Mesenchymal stem cell (in vitro differentiated cells and primary cell): ENCODE measurements at regions not wholly inside any gene's neighbourhood (a gene's known extent, or its start where the extent isn't known, plus 50 kb on each side); places are given as distances from the start of the nearest gene placed in this dataset.

Experiments
- DNase-seq: peaks from one replicate; pipeline ENCODE4 v3.0.0-alpha.2; 2013
- H2AFZ ChIP-seq: one replicate; pipeline ENCODE4 v1.6.1; 2013; ENCODE audit warnings: low read depth, mild to moderate bottlenecking, control low read depth, inconsistent platforms, low read length, moderate library complexity
- H2AK5ac ChIP-seq: 2 replicates; pipeline ENCODE4 v1.6.1; 2013; ENCODE audit warnings: low read length, moderate library complexity, mild to moderate bottlenecking, inconsistent platforms; ENCODE audit not compliant: severe bottlenecking
- H2BK120ac ChIP-seq: one replicate; pipeline ENCODE4 v1.6.1; 2013; ENCODE audit warnings: low read depth, mild to moderate bottlenecking, inconsistent platforms, low read length, moderate library complexity
- H2BK12ac ChIP-seq, 2 experiments: one replicate each; pipeline ENCODE4 v1.6.1; 2013; ENCODE audit warnings: inconsistent platforms in 2 of 2, low read length in 2 of 2, mild to moderate bottlenecking in 2 of 2, moderate library complexity in 2 of 2, control low read depth in 1 of 2
- H2BK15ac ChIP-seq: one replicate; pipeline ENCODE4 v1.6.1; 2013; ENCODE audit warnings: mild to moderate bottlenecking, low read depth, inconsistent platforms; ENCODE audit not compliant: poor library complexity, severe bottlenecking
- H2BK5ac ChIP-seq: 2 replicates; pipeline ENCODE4 v1.6.1; 2013; ENCODE audit warnings: low read depth, mild to moderate bottlenecking, low read length, control low read depth, inconsistent platforms; ENCODE audit not compliant: poor library complexity, severe bottlenecking
- H3K14ac ChIP-seq, 2 experiments: one replicate each; pipeline ENCODE4 v1.6.1; 2013; ENCODE audit warnings: inconsistent platforms in 2 of 2, low read length in 2 of 2, control low read depth in 1 of 2, mild to moderate bottlenecking in 1 of 2, moderate library complexity in 1 of 2
- H3K18ac ChIP-seq, 2 experiments: one replicate each; pipeline ENCODE4 v1.6.1; 2013; ENCODE audit warnings: inconsistent platforms in 2 of 2, low read length in 2 of 2, control low read depth in 1 of 2, low read depth in 1 of 2, mild to moderate bottlenecking in 1 of 2
- H3K23ac ChIP-seq, 2 experiments: one replicate each; pipeline ENCODE4 v1.6.1; 2013; ENCODE audit warnings: inconsistent platforms in 2 of 2, low read length in 2 of 2, mild to moderate bottlenecking in 2 of 2, moderate library complexity in 2 of 2, control low read depth in 1 of 2
- H3K27ac ChIP-seq: 2 replicates; pipeline ENCODE4 v1.5.1; 2013; ENCODE audit warnings: mild to moderate bottlenecking, moderate library complexity, low read length, control low read depth, inconsistent platforms; ENCODE audit not compliant: poor library complexity, severe bottlenecking
- H3K27me3 ChIP-seq, 2 experiments: 2 replicates each; pipeline versions ENCODE4 v1.6.1 to v1.7.0; 2013; ENCODE audit warnings: low read length in 2 of 2, mild to moderate bottlenecking in 2 of 2, moderate library complexity in 2 of 2, control low read depth in 1 of 2, inconsistent platforms in 1 of 2; ENCODE audit not compliant: control insufficient read depth in 1 of 2, insufficient read depth in 1 of 2
- H3K36me3 ChIP-seq, 2 experiments: 2 replicates each; pipeline versions ENCODE4 v1.6.1 to v1.7.0; 2013; ENCODE audit warnings: low read length in 2 of 2, control low read depth in 1 of 2, inconsistent platforms in 1 of 2, low read depth in 1 of 2, mild to moderate bottlenecking in 1 of 2; ENCODE audit not compliant: insufficient read depth in 2 of 2, control insufficient read depth in 1 of 2
- H3K4ac ChIP-seq, 2 experiments: one replicate each; pipeline ENCODE4 v1.6.1; 2013; ENCODE audit warnings: inconsistent platforms in 2 of 2, low read length in 2 of 2, mild to moderate bottlenecking in 2 of 2, moderate library complexity in 2 of 2, control low read depth in 1 of 2, low read depth in 1 of 2
- H3K4me1 ChIP-seq: 2 replicates; pipeline ENCODE4 v1.6.1; 2013; ENCODE audit warnings: low read depth, low read length, control low read depth; ENCODE audit not compliant: control insufficient read depth, insufficient read depth
- H3K4me2 ChIP-seq: 2 replicates; pipeline ENCODE4 v1.6.1; 2013; ENCODE audit warnings: low read length, mild to moderate bottlenecking, inconsistent platforms; ENCODE audit not compliant: poor library complexity, severe bottlenecking
- H3K4me3 ChIP-seq, 2 experiments: 2 replicates each; pipeline versions ENCODE4 v1.5.1 to v1.7.0; 2013; ENCODE audit warnings: low read length in 2 of 2, mild to moderate bottlenecking in 2 of 2, control low read depth in 1 of 2, low read depth in 1 of 2; ENCODE audit not compliant: insufficient read depth in 1 of 2
- H3K79me1 ChIP-seq: replicated peaks from 2 replicates; pipeline ENCODE4 v1.6.1; 2013; ENCODE audit warnings: mild to moderate bottlenecking, control low read depth, low read length, inconsistent platforms; ENCODE audit not compliant: poor library complexity, severe bottlenecking
- H3K9ac ChIP-seq: 2 replicates; pipeline ENCODE4 v1.7.0; 2013; ENCODE audit warnings: mild to moderate bottlenecking, low read length, moderate library complexity
- H3K9me3 ChIP-seq: 2 replicates; pipeline ENCODE4 v1.7.0; 2013; ENCODE audit warnings: mild to moderate bottlenecking, low read length; ENCODE audit not compliant: control insufficient read depth
- H4K8ac ChIP-seq: one replicate; pipeline ENCODE4 v1.6.1; 2013; ENCODE audit warnings: inconsistent platforms, mild to moderate bottlenecking, low read length, moderate library complexity
- H4K91ac ChIP-seq: one replicate; pipeline ENCODE4 v1.6.1; 2013; ENCODE audit warnings: mild to moderate bottlenecking, low read length, inconsistent platforms
- WGBS: methylation state at CpG from one replicate; pipeline ENCODE4 v1.1.7; 2013; ENCODE audit warnings: mixed read lengths; 5-methylcytosine and 5-hydroxymethylcytosine counted together

GRCh38 chr2:47269316-47270232 is 93.3 kb upstream of the CALM2 start:
- Histone ChIP-seq H2BK120ac (peak overlapping the region; percentile 85), H2BK15ac (no peak overlapping the region), H3K27ac (peak overlapping the region; percentile 34), H3K4ac (peak overlapping the region; percentile 66 to 88), H3K9ac (peak overlapping the region; percentile 84), H4K8ac (peak overlapping the region; percentile 85), H3K14ac (no peak overlapping the region), H3K18ac (peak overlapping the region; percentile 74 to 90), H3K79me1 (peaks cover 7% of the 10 kb centered on the region), H3K23ac (peak overlapping the region in 1 of 2 experiments; percentile 19), H2BK12ac (peak overlapping the region; percentile 78 to 92), H2AFZ (no peak overlapping the region), H3K4me3 (no peak overlapping the region), H3K4me2 (no peak overlapping the region), H3K9me3 (no peaks in the 10 kb centered on the region), H2AK5ac (peak overlapping the region; percentile 81), H2BK5ac (peak overlapping the region; percentile 12), H3K36me3 (no peaks in the 10 kb centered on the region), H4K91ac (peak overlapping the region; percentile 87), H3K4me1 (peaks cover 26% of the 10 kb centered on the region), H3K27me3 (no peaks in the 10 kb centered on the region)
- DNase-seq: peak; percentile 99
- WGBS: 3% methylated on average over 4 of the region's 5 CpGs

DNA sequence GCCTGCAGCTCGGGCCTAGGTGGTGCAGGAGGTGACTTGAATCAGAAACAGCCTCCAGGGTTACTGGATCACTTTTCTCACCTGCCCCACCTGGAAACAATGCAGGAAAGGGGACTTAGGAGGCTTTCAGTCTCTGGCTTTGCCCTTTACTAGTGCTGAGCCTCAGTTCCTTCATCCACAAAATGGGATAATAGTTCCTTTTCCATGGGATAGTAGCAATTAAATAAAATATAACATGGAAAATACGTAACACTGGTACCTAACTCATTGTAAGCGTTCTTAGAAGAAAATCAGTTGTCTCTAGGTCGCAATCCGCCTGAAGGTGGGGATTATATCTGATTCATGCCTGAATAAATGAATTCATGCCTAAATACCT is 91.4 kb upstream of the CALM2 start:
- Histone ChIP-seq H2BK5ac (no peak overlapping the region), H2AK5ac (no peak overlapping the region), H3K4me1 (peaks cover 22% of the 10 kb centered on the region), H2BK120ac (no peak overlapping the region), H3K27me3 (no peaks in the 10 kb centered on the region), H2AFZ (no peak overlapping the region), H3K9me3 (no peaks in the 10 kb centered on the region), H3K79me1 (peaks cover 7% of the 10 kb centered on the region), H3K4me2 (no peak overlapping the region), H3K9ac (no peak overlapping the region), H3K4me3 (no peak overlapping the region), H2BK12ac (peak overlapping the region in 1 of 2 experiments; percentile 25), H4K91ac (no peak overlapping the region), H3K4ac (no peak overlapping the region), H3K23ac (no peak overlapping the region), H3K27ac (no peak overlapping the region), H2BK15ac (no peak overlapping the region), H3K18ac (no peak overlapping the region), H4K8ac (no peak overlapping the region), H3K36me3 (no peaks in the 10 kb centered on the region), H3K14ac (no peak overlapping the region)
- 100% methylated on average over 5 of the region's 5 CpGs for WGBS
- no peak for DNase-seq

DNA sequence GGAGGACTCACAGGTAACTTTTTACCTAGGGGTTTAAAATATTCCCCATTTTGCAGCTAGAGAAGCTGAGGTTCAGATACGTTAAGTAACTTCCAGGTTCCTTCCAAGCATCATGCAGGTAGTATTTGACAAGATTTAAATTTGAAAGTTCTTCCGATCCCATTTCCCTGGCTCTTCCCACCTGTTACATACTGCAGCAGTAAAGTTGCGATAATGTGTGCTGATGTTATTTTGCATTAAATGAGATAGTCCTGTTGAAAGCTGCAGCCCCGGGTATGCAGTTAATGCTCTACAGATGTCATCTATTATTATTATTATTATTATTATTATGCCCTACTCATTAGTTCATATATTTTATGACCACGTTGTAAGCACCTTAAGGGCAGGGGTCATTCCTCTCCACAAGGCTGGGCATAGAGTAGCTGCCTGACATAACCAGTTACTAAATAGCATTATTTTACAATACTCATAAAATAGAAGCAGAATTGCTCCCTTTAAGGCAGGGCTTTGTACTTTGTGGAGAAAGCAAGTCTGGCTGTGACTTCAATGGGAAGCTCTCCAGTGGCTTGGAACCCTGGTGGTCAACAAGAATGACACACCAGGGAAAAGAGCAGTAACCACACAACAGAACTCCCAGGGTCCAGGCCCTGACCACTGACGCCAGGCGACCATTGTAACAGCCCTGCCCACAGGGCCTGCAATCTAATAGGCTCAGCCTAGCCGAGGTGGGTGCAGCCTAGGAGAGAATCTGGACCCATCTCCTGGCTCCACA is 90.8 kb upstream of the CALM2 start:
- Histone ChIP-seq H2AK5ac (no peak overlapping the region), H3K23ac (no peak overlapping the region), H3K9ac (no peak overlapping the region), H2BK120ac (no peak overlapping the region), H3K36me3 (no peaks in the 10 kb centered on the region), H4K91ac (no peak overlapping the region), H3K14ac (no peak overlapping the region), H3K27ac (no peak overlapping the region), H3K4me3 (no peak overlapping the region), H3K18ac (no peak overlapping the region), H2BK5ac (no peak overlapping the region), H3K9me3 (no peaks in the 10 kb centered on the region), H3K27me3 (no peaks in the 10 kb centered on the region), H3K4me2 (no peak overlapping the region), H3K79me1 (peaks cover 4% of the 10 kb centered on the region), H2BK12ac (peak overlapping the region in 1 of 2 experiments; percentile 25), H2AFZ (no peak overlapping the region), H4K8ac (no peak overlapping the region), H2BK15ac (no peak overlapping the region), H3K4me1 (peaks cover 18% of the 10 kb centered on the region), H3K4ac (no peak overlapping the region)
- no peak for DNase-seq
- 71% methylated on average over 4 of the region's 8 CpGs for WGBS

- 54% methylated on average over 4 of the region's 5 CpGs for WGBS
- Histone ChIP-seq H2AK5ac (no peak overlapping the region), H3K4me1 (peaks cover 15% of the 10 kb centered on the region), H3K36me3 (no peaks in the 10 kb centered on the region), H4K91ac (no peak overlapping the region), H3K9me3 (no peaks in the 10 kb centered on the region), H3K18ac (peak overlapping the region in 1 of 2 experiments; percentile 58), H2BK5ac (no peak overlapping the region), H3K9ac (no peak overlapping the region), H3K4me3 (no peak overlapping the region), H3K4me2 (no peak overlapping the region), H3K79me1 (no peaks in the 10 kb centered on the region), H2BK12ac (peak overlapping the region in 1 of 2 experiments; percentile 18), H2AFZ (no peak overlapping the region), H4K8ac (no peak overlapping the region), H3K23ac (no peak overlapping the region), H3K27me3 (no peaks in the 10 kb centered on the region), H3K14ac (no peak overlapping the region), H3K4ac (no peak overlapping the region), H2BK15ac (no peak overlapping the region), H2BK120ac (no peak overlapping the region), H3K27ac (no peak overlapping the region)
- peak; percentile 33 for DNase-seq
These were observed 89.5 kb upstream of the CALM2 start for GRCh38 chr2:47265751-47266231.
